ENCODE measurements at regions not wholly inside any gene's neighbourhood (a gene's known extent, or its start where the extent isn't known, plus 50 kb on each side); places are given as distances from the start of the nearest gene placed in this dataset.

GRCh38 chr7:119935418-119936025 lies 337.5 kb upstream of the KCND2 start:
- Histone ChIP-seq H3K27me3 (ENCODE audit: control insufficient read depth, insufficient read depth, low read length) (no peaks in the 10 kb centered on the region), H3K4me3 (ENCODE audit: low read depth, low read length) (no peak overlapping the region), H3K36me3 (ENCODE audit: control insufficient read depth, insufficient read depth, low read length) (no peaks in the 10 kb centered on the region)
- DNase-seq (ENCODE audit: low read depth) = no peak
- peak; percentile 33 for TF ChIP-seq CTCF (IDR thresholded peaks at IDR 0.05; ENCODE audit: insufficient read depth, low read length, poor library complexity, severe bottlenecking)

DNA sequence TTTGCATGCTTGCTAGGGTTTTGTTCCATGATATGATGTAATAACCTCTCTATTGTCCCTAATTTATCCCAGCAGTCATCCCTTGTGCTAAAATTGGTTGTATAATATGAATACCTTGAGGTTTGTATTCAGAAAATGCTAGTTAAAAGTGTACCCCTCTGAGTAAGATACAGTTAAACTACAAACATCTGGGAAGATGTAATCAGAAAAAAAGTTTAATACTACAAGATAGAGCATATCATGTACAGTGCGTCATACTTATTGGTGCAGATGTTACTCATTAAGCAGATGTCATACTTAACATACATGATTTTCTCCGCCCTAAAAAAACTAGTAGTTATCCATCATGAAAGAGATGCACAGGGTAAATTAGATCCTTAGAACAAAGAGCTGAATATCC lies 336.1 kb upstream of the KCND2 start:
- H3K36me3 ChIP-seq (ENCODE audit: control insufficient read depth, insufficient read depth, low read length) = no peaks in the 10 kb centered on the region
- H3K27me3 ChIP-seq (ENCODE audit: control insufficient read depth, insufficient read depth, low read length) = no peaks in the 10 kb centered on the region
- H3K4me3 ChIP-seq (ENCODE audit: low read depth, low read length) = no peak overlapping the region
- no peak for TF ChIP-seq CTCF (IDR thresholded peaks at IDR 0.05; ENCODE audit: insufficient read depth, low read length, poor library complexity, severe bottlenecking)
- no peak for DNase-seq (ENCODE audit: low read depth)

GRCh38 chr7:119937745-119938144 lies 335.2 kb upstream of the KCND2 start:
- DNase-seq (ENCODE audit: low read depth) = no peak
- no peak for TF ChIP-seq CTCF (IDR thresholded peaks at IDR 0.05; ENCODE audit: insufficient read depth, low read length, poor library complexity, severe bottlenecking)
- Histone ChIP-seq H3K4me3 (ENCODE audit: low read depth, low read length) (no peak overlapping the region), H3K27me3 (ENCODE audit: control insufficient read depth, insufficient read depth, low read length) (no peaks in the 10 kb centered on the region), H3K36me3 (ENCODE audit: control insufficient read depth, insufficient read depth, low read length) (no peaks in the 10 kb centered on the region)

GRCh38 chr7:119943942-119944600 lies 328.9 kb upstream of the KCND2 start:
- H3K27me3 ChIP-seq (ENCODE audit: control insufficient read depth, insufficient read depth, low read length) = no peaks in the 10 kb centered on the region
- no peak for TF ChIP-seq CTCF (IDR thresholded peaks at IDR 0.05; ENCODE audit: insufficient read depth, low read length, poor library complexity, severe bottlenecking)
- DNase-seq (ENCODE audit: low read depth) = no peak
- H3K4me3 ChIP-seq (ENCODE audit: low read depth, low read length) = no peak overlapping the region
- no peaks in the 10 kb centered on the region for H3K36me3 ChIP-seq (ENCODE audit: control insufficient read depth, insufficient read depth, low read length)

DNA sequence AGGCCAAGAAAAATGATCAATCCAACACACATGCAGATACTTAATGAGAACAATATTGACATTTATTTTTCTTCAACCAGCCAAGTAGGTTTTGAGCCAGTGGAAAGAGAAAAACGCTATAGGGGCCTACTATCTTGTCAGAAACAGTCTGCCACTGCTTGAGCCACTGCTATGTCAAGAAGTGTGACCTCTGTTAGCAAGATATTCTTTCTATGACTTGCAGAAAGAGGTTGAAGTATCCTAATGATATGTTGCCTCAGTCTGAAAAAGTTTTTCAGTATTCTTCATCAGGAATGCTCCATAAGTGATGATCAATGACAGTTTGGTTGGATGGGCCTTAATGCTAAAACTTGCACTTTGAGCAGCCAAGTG lies 328.4 kb upstream of the KCND2 start:
- no peak for TF ChIP-seq CTCF (IDR thresholded peaks at IDR 0.05; ENCODE audit: insufficient read depth, low read length, poor library complexity, severe bottlenecking)
- no peaks in the 10 kb centered on the region for H3K36me3 ChIP-seq (ENCODE audit: control insufficient read depth, insufficient read depth, low read length)
- DNase-seq (ENCODE audit: low read depth) = no peak
- no peaks in the 10 kb centered on the region for H3K27me3 ChIP-seq (ENCODE audit: control insufficient read depth, insufficient read depth, low read length)
- H3K4me3 ChIP-seq (ENCODE audit: low read depth, low read length) = no peak overlapping the region

DNA sequence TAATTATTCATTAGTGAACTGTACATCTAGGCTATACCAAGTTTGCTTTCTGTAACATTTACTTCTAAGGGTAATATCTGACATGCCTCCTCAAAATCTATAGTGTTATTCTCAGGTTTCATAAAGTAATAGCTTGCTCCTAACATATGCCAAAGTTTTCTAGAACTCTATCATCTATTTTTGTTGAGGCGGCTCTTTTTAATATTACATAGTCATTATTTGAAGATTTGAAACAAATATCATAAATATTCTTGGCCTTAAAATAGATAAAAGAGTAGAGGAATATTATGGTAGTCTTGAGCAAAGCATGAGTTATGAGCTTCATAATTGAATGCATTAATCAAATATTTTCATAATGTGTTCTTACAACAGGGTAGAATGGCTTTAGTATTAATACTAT lies 327.2 kb upstream of the KCND2 start:
- no peak overlapping the region for H3K4me3 ChIP-seq (ENCODE audit: low read depth, low read length)
- H3K27me3 ChIP-seq (ENCODE audit: control insufficient read depth, insufficient read depth, low read length) = no peaks in the 10 kb centered on the region
- H3K36me3 ChIP-seq (ENCODE audit: control insufficient read depth, insufficient read depth, low read length) = no peaks in the 10 kb centered on the region
- no peak for DNase-seq (ENCODE audit: low read depth)
- TF ChIP-seq CTCF (IDR thresholded peaks at IDR 0.05; ENCODE audit: insufficient read depth, low read length, poor library complexity, severe bottlenecking) = no peak
